Epithelial cell of proximal tubule (primary cell): ENCODE measurements at regions not wholly inside any gene's neighbourhood (a gene's known extent, or its start where the extent isn't known, plus 50 kb on each side); places are given as distances from the start of the nearest gene placed in this dataset.
A peak's percentile ranks its signal among the peaks of the same experiment; 100 is the strongest.

Experiments
- DNase-seq: peaks from one replicate; pipeline ENCODE4 v3.0.0-alpha.2; 2011; ENCODE audit warnings: low read depth
- H3K4me3 ChIP-seq: 2 replicates; pipeline ENCODE4 v1.5.1; 2011; ENCODE audit warnings: low read depth, mild to moderate bottlenecking, low read length
- CTCF ChIP-seq: conservative IDR thresholded peaks from 2 replicates; pipeline ENCODE4 v1.5.1; 2012; ENCODE audit warnings: low read depth, mild to moderate bottlenecking, low read length

- no peak for DNase-seq
- TF ChIP-seq CTCF = peak; percentile 9
- no peak overlapping the region for H3K4me3 ChIP-seq
Measured at GRCh38 chr5:149429839-149430721, 51.0 kb upstream of the IL17B start.
